Endometrium (tissue), 2 donors: ENCODE measurements at regions not wholly inside any gene's neighbourhood (a gene's known extent, or its start where the extent isn't known, plus 50 kb on each side); places are given as distances from the start of the nearest gene placed in this dataset.

Source experiments
- FAIRE-seq: peaks from 2 replicates; lab custom pipeline; 2012; peaks lifted over from hg19 to GRCh38; lab: Jason Lieb, UNC
- donor health status: control.
- donor health status: control.

DNA sequence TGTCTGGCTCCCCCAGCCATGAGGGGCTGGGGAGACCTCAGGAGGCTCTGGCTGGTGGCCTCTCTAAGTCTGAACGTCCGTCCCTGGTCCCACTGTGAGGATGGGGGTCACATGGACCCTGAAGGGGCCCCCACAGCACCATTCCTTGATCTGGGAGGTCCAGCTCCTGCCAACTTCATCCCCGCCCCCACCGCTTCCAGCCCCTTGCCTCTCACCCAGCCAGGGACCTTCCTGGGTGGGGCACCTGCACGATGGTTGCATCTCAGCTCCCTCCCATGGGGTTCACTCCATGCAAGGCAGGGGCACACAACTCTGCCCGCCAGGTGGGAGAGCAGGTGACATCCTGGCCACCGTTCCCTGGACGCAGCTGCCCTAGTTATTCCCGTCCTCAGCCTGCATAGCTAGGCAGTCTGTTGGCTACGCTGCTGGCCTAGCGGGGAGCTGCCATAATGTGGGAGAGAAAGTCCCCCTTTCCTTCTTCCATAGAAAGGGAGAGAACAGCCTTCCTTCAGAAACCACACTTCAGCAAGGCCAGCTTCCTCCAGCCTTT, 217.9 kb upstream of the RPL38 start:
- FAIRE-seq = no peak

DNA sequence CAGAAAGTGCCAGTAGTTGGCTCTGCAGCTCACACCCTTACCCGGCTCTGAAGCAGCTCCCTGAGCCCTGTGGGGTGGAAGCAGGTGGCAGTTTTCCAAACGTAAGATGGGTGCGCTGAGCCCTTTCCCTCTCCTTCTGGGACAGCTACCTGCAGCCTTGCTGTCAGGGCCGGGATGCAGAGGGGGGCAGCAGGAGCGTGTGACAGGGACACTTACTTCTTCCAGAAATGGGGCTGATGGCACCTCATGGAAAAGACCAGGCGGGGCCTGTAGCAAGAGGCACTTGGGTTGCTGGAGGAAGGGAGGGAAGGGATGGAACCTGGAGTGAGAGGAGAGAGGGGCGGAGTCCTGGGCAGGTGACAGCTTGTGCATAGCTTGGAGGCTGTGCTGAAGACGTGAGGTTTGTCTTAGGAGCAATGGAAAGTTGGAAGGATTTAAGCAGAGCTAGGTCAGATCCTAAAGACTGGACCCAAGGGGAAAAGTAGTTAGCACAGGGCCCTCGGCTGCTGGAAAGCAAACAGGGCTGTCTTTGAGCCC, 216.8 kb upstream of the RPL38 start:
- no peak for FAIRE-seq

DNA sequence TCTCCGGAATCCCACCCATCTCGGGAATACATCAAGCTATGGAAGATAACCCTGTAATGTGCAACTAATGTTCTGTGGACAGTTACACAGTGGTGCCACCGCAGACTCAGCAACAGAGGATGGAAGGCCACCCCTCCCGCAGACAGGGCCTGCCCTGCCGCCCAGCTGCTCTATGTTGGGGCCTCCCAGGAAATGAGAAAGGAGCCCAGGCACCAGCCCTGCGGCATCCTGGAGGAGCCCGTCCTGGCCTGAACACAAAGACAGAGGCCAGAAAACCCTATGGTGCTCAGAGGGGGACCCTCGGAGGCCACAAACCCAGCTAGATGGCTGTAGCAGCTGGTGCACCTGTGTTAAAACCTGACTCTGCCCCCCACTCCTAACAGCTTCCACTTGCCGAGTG, 216.1 kb upstream of the RPL38 start:
- FAIRE-seq = no peak

DNA sequence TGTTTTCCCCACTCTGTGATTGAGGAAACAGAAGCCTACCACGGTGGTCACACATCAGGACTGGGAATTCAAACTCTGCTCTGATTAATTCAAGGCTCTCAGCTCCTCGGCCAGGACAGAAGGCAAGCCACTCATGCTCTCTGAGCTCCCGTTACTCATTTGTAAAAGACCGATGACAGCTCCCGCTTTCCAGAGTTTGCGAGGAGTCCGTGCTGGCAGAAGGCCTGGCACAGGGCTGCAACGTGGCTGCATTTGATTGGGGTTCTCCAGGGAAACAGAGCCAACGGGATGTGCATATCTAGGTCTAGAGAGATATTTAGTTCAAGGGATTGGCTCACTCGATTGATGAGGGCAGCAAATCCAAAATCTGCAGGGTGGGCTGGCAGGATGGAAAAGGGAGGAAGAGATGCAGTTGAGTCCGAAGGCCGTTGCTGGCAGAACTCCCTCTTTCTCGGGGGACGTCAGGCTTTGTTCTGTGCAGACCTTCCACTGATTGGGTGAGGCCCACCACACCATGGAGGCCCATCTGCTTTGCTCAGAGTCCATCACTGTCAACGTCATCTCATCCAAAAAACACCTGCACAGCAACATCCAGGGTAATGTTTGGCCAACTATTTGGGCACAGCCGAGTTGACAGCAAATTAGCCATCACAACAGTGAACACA, 215.5 kb upstream of the RPL38 start:
- no peak for FAIRE-seq

DNA sequence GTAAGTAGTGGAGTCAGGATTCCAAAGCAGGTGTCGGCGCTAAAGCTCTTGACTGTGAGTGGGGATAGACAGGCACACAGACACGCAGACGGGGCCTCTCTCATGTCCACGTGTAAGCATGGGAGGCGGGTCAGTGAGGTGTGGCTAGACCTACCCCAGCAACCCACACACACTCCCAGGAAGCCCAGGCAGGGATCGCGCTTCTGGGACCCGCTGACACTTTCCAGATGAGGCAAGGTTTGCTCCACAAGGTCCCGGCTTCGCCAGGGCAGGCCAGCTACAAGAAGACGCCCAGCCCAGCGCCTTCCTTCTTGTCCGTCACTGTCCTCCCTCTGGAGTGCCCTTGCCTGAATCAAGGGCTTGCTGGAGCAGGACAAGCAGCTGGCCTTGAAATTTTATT, 213.8 kb upstream of the RPL38 start:
- no peak for FAIRE-seq

DNA sequence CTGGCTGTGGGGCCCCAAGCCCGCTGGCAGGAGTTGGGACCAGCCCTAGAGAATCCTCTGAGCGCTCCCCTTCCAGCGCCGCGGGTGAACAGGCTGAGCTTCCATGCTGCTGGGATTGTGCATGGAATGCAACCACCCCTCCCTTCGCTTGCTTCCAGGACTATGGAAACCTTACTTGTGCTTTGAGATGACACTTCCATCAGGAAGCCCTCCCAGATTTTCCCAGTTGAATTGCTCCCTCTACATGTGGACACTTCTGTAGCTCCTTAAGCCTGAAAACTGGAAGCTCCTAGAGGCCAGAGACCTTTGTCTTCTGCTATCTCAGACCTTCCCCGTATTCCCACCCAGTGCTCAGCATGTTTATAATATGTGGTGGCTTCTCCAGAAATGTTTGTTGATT, 213.2 kb upstream of the RPL38 start:
- FAIRE-seq = no peak

DNA sequence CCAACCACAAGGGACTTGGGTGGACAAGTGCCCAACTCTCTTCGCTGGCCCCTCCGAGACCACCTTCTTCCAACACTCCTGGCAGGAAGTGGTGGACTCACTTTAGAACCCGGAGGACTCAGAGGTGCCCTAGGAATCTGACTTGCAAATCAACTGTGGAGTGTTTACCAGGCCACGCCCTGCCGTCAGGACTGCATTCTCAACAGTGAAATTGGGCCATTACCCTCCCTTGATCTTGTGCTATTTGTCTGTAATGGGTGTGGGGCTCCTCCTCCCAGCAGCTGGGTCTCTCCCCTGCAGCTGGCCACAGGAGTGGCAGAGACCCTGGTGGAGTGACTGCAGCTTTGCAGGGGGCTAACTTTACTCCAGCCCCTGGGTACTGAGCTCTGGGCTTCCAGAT, 212.2 kb upstream of the RPL38 start:
- FAIRE-seq = no peak

DNA sequence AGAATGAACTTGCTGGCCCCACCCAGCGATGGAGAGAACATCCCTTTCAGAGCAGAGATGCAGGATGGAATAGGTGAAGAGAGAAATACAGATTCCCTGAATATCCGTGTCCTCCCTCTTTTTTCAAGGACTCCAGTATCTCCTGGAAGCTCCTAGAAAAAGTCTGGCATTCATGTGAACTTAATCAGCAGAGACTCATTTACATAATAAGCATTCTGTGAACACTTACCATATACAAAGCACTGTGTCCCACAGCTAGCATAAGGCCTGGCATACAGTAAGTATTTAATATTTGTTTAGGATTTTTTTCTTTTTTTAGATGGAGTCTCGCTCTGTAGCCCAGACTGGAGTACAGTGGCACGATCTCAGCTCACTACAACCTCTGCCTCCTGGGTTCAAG, 208.5 kb upstream of the RPL38 start:
- no peak for FAIRE-seq

DNA sequence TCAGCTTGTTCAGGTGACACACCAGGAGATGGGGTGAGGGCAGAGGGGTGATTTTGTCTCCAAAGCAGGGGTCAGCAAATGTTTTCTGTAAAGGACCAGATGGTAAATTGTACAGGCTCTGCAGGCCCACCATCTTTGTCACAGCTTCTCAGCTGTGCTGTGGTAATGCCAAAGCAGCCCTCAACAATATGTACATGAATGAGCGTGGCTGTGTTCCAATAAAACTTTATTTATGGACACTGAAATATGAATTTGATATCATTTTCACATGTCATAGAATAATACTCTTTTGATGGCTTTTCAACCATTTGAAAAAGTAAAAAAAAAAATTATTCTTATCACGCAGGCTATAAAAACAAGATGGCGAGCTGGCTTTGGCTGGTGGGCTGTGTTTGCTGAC, 206.4 kb upstream of the RPL38 start:
- FAIRE-seq = no peak

DNA sequence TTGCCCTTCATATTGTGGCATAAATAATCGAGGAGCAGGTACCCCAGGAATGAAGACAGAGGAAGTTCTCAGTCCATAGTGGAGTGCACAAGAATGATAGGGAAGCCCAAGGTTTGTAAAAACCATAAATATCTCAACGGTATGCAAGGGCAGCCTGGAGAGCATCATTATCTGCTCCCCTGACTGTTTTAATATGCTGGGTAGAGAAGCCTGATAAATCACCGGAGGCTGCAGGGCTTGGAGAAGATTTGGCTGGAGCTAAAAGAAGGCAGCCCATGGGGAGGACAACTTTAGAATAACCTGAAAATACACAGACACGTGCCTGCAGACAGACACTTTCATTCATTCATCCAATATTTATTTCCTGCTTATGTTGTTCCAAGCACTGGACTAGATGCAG, 205.2 kb upstream of the RPL38 start:
- FAIRE-seq = no peak

DNA sequence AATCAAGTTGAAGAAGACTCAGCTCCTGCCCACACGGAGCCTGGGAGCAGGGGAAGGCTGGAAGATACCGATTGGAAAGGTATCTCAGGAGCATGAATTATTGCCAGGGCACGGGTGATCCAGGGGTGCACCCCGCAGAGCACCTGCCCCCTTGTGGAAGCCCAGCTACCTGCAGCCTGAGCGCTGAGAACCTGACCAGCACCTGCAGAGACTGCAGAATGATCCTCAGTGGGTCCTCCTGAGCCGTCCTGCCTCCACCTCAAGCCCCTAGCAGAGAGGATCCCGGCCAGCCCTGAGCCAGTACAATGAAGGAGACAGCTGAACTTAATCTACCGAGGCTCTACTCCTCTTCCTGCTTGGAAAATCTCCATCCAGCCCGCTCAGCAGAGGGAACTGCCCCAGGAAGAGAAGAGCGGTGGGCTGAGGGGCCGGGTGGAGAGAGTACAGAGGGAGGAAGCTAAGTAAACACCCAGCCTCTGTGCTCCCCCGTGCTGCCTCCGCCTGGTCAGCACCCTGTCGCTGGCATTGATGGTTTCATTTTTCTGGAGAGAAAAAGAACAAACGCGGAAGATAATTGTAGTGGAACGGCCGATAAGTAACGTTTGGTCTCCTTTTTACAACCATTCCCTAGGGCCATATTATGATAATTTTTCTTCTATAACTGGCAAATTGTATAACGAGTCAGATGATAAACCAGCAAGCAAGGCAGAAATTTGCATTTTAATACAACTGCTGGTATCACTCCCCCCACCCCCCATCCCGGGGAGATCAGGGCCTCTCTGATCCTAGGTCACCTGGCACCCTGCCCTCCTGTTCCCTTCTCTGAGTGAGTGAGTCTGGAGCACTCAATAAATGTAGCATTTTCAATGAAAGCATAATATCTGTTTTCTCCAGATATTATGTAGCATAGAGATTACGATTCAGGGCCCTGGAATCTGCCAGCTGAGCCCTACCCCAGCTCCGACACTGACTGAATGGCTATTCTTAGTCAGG, 204.5 kb upstream of the RPL38 start:
- no peak for FAIRE-seq

DNA sequence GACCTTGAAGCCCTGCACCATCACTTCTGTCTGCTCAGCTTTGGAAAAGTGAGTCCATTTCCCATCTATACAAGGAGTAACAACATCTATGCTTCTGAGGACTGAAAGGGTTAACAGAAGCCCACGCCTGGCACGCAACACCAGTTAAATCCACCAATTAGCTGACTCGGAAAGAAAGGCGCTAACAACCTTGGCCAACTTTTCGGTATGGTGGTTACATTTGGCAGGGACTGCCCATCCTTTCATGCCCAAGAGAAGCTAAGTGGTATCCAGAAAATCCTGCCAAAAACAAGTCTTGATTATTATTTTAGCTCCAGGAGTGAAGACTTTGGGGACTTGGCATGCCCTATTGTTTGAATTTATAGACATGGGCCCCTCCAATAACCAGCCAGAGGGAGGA, 202.3 kb upstream of the RPL38 start:
- FAIRE-seq = no peak

DNA sequence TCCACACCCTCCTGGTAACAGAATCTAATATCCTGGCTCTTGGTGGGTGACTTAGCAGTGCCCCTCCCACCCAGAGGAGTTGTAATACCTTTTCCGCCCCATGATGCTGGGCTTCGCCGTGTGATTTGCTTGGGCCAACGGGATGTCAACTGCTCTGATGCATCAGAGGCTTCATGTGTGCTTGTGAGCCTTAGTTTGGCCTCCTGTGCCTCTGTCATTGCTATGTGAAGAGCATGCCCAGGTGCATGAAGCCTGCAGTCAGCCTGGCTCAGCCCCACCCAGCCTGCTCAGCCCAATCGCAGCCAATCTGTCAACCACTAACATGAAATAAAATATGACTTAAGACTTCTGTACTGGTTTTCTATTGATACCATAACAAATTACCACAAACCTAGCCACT, 201.2 kb upstream of the RPL38 start:
- no peak for FAIRE-seq

DNA sequence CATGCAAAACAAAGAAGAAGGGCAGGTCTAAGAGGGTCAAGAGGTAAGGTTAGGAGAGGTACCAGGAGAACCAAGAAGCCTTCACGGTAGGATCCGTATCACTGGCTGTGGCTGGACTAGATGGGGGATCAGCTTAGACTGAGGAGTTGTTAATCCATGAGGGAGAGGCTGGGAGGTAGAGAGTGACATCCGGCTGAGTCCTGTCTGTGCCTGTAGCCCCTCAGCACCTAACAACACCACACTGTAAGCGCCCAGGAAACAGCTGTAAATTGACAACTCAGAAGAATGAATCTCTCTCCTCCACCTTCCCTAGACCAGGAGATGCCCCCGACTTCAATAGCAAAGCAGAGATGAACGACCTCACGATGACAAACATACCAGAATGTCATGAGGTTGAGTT, 199.4 kb upstream of the RPL38 start:
- no peak for FAIRE-seq

DNA sequence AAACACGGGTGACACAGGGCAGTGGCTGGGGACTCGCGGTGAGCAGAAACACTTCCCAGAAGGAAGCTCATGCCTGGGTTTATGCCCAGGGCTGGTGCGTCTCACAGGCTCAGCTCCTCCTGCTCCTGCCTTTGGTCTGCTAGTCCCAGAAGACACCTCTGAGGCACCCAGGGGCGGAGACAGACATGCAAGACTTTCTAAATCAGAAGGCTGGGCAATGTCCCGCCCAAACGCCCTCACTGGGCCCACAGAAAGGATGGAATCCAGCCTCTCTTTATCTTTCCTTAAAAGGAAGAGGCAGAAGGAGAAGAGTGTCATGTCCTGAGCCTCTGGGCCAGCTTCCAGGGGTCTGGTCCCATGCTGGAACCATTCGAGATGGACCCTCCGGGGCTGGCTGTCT, 197.7 kb upstream of the RPL38 start:
- no peak for FAIRE-seq

DNA sequence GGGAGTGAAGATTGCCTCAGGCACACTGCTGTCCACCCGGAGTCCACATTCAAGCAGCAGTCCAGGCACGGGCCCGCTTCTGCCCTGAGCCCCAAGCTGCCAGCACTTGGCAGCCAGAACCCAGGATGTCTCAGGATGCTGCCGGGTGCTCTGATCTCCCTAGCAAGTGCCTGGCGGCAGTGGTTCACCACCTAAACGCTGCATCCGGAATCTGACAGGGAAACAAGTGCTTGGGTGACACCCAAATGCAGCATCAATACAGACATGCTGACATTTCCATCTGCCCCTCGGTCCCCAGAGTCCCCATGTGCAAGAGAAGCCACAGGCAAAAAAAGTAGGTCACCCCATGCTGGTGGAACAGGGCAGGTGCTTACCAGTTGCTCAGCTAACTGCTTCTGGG, 197.1 kb upstream of the RPL38 start:
- no peak for FAIRE-seq

DNA sequence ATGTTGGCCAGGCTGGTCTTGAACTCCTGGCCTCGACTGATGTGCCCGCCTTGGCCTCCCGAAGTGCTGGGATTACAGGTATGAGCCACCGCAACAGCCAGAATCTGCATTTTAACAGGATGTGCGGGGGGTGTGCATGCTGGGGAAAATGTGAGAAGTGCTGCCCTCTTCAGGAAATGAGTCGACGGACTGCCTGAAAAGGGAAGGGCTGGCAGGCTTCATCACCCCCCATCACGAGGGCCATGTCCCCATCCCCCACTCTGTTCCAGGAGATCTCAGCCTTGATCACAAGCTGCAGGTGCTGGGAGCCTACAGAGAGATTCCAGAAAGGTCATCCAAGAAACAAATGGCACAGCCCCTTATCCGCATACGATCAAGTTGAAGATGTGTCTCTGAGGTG, 195.3 kb upstream of the RPL38 start:
- FAIRE-seq = no peak

DNA sequence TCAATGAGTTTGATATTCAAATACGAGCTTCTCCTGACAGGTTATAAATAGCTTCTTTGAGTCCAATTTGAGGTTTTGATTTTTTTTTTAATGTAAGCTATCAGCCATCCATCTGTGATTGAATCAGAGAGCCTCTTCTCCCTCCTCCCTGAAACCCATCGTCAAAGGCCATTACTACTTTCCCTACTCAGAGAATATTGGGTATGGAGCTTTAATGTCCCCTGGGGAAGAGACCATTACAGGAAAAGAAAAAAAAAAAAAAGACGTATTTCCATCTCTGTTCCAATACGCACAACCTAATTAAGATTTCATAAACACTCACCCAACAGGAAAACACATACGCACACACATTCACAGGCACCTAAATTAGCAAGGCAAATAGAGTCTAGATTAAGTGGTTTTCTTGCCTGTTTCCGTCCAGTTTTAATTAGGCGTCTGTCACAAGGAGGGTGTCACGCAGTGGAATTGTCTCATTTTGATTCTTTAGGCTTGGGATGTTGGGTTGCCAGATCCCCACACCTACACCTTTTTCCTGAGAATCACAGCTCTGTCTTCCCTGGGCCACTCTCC, 194.3 kb upstream of the RPL38 start:
- FAIRE-seq = no peak

DNA sequence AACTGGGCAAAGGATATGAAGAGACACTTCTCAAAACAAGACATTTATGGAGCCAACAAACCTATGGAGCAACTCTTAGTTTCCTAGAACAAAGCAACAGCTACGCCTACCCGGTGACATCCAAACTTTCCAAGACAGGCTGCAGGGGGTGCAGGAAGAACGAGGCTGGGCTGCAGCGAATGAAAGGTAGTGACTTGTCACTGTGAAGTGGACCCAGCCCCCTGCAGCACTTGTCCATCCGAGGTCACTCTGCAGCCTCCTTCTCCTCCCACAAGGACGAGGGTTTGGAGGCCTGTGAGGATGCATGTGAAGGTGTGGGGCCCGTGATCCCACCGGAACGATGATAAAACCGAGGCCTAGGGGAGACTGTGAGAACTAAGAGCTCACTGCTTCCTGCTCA, 192.6 kb upstream of the RPL38 start:
- FAIRE-seq = no peak

DNA sequence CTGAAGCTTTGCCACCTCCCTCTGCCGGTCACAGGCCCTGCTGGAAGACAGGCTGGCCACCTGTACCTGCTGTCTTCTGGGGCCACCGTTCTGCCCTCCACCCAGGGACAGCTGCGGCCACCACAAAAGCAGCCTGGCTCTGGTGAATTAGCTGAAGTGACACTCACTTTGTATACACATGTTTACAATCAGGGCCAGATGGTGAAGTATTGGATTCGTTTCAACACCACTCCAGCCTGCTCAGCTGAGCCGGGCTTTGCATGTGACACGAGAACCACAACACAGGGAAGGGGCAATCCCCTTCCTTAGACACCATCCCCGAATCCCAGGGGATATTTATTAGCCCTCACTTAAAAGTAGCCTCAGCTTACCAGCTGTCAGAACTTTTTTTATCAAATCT, 191.5 kb upstream of the RPL38 start:
- no peak for FAIRE-seq

DNA sequence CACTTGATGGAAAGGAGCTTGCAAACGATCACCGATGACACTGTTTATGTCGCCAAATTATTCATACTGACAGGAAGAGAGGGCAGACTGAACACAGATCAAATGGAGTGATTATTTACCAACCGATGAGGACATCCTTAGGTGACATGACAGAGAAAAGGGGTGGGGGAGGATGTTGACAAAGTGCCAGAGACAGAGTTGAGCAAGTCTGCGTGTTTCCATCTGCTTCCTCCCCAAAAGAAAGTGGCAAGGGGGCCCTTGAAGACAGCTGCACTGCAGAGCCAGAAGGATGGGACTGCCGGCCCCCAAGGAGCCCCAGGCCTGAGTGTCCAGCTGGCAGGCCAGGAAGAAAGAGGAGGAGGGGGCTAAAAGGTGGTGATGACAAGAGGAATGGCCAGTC, 191.0 kb upstream of the RPL38 start:
- no peak for FAIRE-seq

DNA sequence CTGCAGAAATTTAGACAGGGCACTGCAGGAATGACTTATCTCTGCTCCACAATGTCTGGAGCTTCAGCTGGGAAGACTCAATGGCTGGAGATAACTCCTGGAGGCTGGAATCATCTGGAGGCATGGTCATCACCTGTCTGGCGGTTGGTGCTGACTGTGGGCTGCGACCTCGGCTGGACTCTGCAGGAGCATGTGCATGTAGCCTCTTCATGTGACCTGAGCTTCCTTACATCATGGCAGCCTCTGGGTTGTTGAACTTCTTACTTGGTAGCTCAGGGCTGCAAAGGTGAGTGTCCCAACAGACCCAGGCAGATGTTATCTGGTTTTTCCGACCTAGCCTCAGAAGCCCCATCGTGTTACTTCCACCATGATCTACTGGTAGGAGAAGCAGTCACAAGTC, 188.2 kb upstream of the RPL38 start:
- FAIRE-seq = no peak

DNA sequence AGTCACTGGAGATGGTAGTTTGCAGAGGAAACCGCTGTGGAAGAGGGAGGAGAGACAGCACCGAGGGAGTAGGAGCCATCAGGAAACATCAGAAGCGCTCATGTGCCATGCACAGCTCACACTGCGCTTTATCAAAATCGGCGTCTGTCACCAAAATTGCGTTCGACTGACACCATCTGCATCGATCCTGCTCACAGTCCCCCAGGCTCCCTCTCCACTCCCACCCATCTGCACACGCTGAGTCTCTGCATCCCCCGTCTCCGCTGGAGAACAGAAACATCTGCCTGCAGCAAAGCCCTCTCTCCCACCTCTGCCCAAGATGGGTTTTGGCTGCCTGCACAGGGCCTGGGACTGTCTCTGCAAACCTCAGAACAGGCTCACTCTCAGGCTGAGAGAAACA, 187.5 kb upstream of the RPL38 start:
- FAIRE-seq = no peak
